ENCODE measurements at regions not wholly inside any gene's neighbourhood (a gene's known extent, or its start where the extent isn't known, plus 50 kb on each side); places are given as distances from the start of the nearest gene placed in this dataset.

- no peaks in the 10 kb centered on the region for H3K9me3 ChIP-seq (replicated peaks)
- H3K27me3 ChIP-seq (ENCODE audit: low read depth), result peaks cover 99% of the 10 kb centered on the region
- DNase-seq, result no peak
- intact Hi-C loops (cut with micrococcal nuclease), result no loop called here
- peaks cover 13% of the 10 kb centered on the region for H3K4me1 ChIP-seq
- H3K4me3 ChIP-seq, result no peak overlapping the region
- H3K27ac ChIP-seq (replicated peaks), result peak overlapping the region; percentile 21
- no peak for TF ChIP-seq CTCF (IDR thresholded peaks at IDR 0.05; ENCODE audit: borderline replicate concordance)
- H3K36me3 ChIP-seq, result no peaks in the 10 kb centered on the region
Observed at GRCh38 chr20:58133020-58133808, 95.2 kb downstream of the ANKRD60 start.

GRCh38 chr20:58131551-58132142 lies 96.8 kb downstream of the ANKRD60 start:
- peaks cover 90% of the 10 kb centered on the region for H3K27me3 ChIP-seq (ENCODE audit: low read depth)
- intact Hi-C loops (cut with micrococcal nuclease), result no loop called here
- no peaks in the 10 kb centered on the region for H3K36me3 ChIP-seq
- H3K27ac ChIP-seq (replicated peaks), result peak overlapping the region; percentile 39
- peaks cover 13% of the 10 kb centered on the region for H3K4me1 ChIP-seq
- H3K4me3 ChIP-seq, result peak overlapping the region; percentile 25
- TF ChIP-seq CTCF (IDR thresholded peaks at IDR 0.05; ENCODE audit: borderline replicate concordance), result no peak
- DNase-seq, result no peak
- peaks cover 1% of the 10 kb centered on the region for H3K9me3 ChIP-seq (replicated peaks)

GRCh38 chr20:58131151-58131550 lies 97.3 kb downstream of the ANKRD60 start:
- DNase-seq, result no peak
- H3K4me3 ChIP-seq, result peak overlapping the region; percentile 25
- TF ChIP-seq CTCF (IDR thresholded peaks at IDR 0.05; ENCODE audit: borderline replicate concordance), result no peak
- H3K4me1 ChIP-seq, result peaks cover 13% of the 10 kb centered on the region
- peaks cover 6% of the 10 kb centered on the region for H3K9me3 ChIP-seq (replicated peaks)
- peak overlapping the region; percentile 39 for H3K27ac ChIP-seq (replicated peaks)
- intact Hi-C loops (cut with micrococcal nuclease), result no loop called here
- H3K36me3 ChIP-seq, result no peaks in the 10 kb centered on the region
- H3K27me3 ChIP-seq (ENCODE audit: low read depth), result peaks cover 85% of the 10 kb centered on the region

- H3K9me3 ChIP-seq (replicated peaks), result peaks cover 12% of the 10 kb centered on the region
- H3K27me3 ChIP-seq (ENCODE audit: low read depth), result peaks cover 80% of the 10 kb centered on the region
- no peaks in the 10 kb centered on the region for H3K36me3 ChIP-seq
- DNase-seq, result no peak
- intact Hi-C loops (cut with micrococcal nuclease), result no loop called here
- no peak for TF ChIP-seq CTCF (IDR thresholded peaks at IDR 0.05; ENCODE audit: borderline replicate concordance)
- peaks cover 13% of the 10 kb centered on the region for H3K4me1 ChIP-seq
- H3K27ac ChIP-seq (replicated peaks), result peak overlapping the region; percentile 39
- H3K4me3 ChIP-seq, result no peak overlapping the region
Observed at GRCh38 chr20:58130581-58130980, 97.9 kb downstream of the ANKRD60 start.

- no peak overlapping the region for H3K27ac ChIP-seq (replicated peaks)
- no peak for TF ChIP-seq CTCF (IDR thresholded peaks at IDR 0.05; ENCODE audit: borderline replicate concordance)
- H3K36me3 ChIP-seq, result no peaks in the 10 kb centered on the region
- H3K4me3 ChIP-seq, result no peak overlapping the region
- DNase-seq, result no peak
- peaks cover 13% of the 10 kb centered on the region for H3K4me1 ChIP-seq
- intact Hi-C loops (cut with micrococcal nuclease), result no loop called here
- peaks cover 16% of the 10 kb centered on the region for H3K9me3 ChIP-seq (replicated peaks)
- peaks cover 75% of the 10 kb centered on the region for H3K27me3 ChIP-seq (ENCODE audit: low read depth)
Observed at GRCh38 chr20:58130156-58130555, 98.3 kb downstream of the ANKRD60 start.

All from left ventricle myocardium inferior (tissue), 1 donor.